Mesothelial cell of epicardium (in vitro differentiated cells): ENCODE measurements at regions not wholly inside any gene's neighbourhood (a gene's known extent, or its start where the extent isn't known, plus 50 kb on each side); places are given as distances from the start of the nearest gene placed in this dataset.

Source experiments
- DNase-seq, 2 experiments: peaks; one replicate each; pipeline ENCODE4 v3.0.0; 2021; ENCODE audit warnings: low spot score in 2 of 2; ENCODE audit not compliant: unreplicated experiment in 2 of 2
- H3K27ac Mint-ChIP-seq: 2 replicates; pipeline ENCODE4 v1.8.0; 2021; ENCODE audit warnings: mixed read lengths
- H3K27me3 Mint-ChIP-seq: 2 replicates; pipeline ENCODE4 v1.8.0; 2021; ENCODE audit warnings: low read depth, mixed read lengths
- H3K36me3 Mint-ChIP-seq: 2 replicates; pipeline ENCODE4 v1.8.0; 2021; ENCODE audit warnings: mixed read lengths
- H3K4me1 Mint-ChIP-seq: 2 replicates; pipeline ENCODE4 v1.8.0; 2021; ENCODE audit warnings: mixed read lengths
- H3K4me3 Mint-ChIP-seq: 2 replicates; pipeline ENCODE4 v1.8.0; 2021; ENCODE audit warnings: mild to moderate bottlenecking, moderate library complexity, mixed read lengths
- H3K9me3 Mint-ChIP-seq: 2 replicates; pipeline ENCODE4 v1.8.0; 2021; ENCODE audit warnings: mixed read lengths
- CTCF ChIP-seq: fragments of 200-600 bp; sonication (generic); IDR thresholded peaks from one replicate; pipeline ENCODE4 v1.5.0; 2021; ENCODE audit warnings: antibody characterized with exemption; ENCODE audit not compliant: unreplicated experiment

DNA sequence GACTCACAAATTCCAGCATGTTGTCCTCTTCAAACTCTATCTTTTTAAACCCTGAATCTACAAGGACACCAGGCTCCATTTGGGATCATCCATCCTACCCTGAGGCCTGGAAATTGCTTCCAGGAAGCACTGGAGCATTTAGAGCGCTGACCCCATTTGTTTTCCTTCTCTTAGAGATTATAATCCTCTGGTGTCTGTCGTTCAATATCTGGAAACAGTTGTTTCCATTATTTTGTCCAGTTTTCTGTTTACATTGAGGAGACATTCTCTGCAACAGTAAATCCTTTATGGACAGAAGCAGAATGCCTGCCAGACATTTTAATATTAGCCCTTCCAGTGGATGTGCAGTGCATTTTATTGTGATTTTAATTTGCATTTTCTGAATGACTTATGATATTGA, 119.4 kb upstream of the MEOX2 start:
- peaks cover 7% of the 10 kb centered on the region for H3K9me3 Mint-ChIP-seq
- no peak for DNase-seq
- H3K4me1 Mint-ChIP-seq, result no peaks in the 10 kb centered on the region
- H3K36me3 Mint-ChIP-seq, result no peaks in the 10 kb centered on the region
- no peak for TF ChIP-seq CTCF
- no peaks in the 10 kb centered on the region for H3K27me3 Mint-ChIP-seq
- H3K4me3 Mint-ChIP-seq, result no peak overlapping the region
- no peak overlapping the region for H3K27ac Mint-ChIP-seq

DNA sequence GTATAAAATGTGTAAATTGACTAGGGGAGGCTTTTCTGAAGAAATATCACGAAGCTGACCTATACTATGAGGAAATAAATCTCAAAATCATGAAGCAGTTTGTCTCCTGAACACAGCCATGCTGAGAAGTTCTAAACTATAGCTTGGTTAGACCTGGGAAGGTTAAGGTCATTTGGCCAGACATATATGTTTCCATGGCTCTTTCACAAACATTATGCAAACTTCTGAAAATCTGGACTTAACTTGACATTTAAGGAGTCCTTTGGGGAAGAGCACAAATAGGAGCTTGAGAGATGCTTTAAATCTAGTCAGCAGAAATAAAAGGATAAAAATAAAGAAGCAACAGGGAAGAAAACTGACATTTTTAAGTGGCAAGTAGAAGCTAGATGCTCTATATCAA, 115.9 kb upstream of the MEOX2 start:
- Mint-ChIP-seq H3K27me3 (no peaks in the 10 kb centered on the region), H3K4me1 (no peaks in the 10 kb centered on the region), H3K36me3 (no peaks in the 10 kb centered on the region), H3K9me3 (no peaks in the 10 kb centered on the region), H3K27ac (no peak overlapping the region), H3K4me3 (no peak overlapping the region)
- no peak for DNase-seq
- TF ChIP-seq CTCF, result no peak

- Mint-ChIP-seq H3K27me3 (no peaks in the 10 kb centered on the region), H3K27ac (no peak overlapping the region), H3K4me3 (no peak overlapping the region), H3K36me3 (no peaks in the 10 kb centered on the region), H3K9me3 (no peaks in the 10 kb centered on the region), H3K4me1 (no peaks in the 10 kb centered on the region)
- TF ChIP-seq CTCF, result no peak
- no peak for DNase-seq
Measured at GRCh38 chr7:15801551-15801950, 115.1 kb upstream of the MEOX2 start.

GRCh38 chr7:15801041-15801440, 114.6 kb upstream of the MEOX2 start:
- Mint-ChIP-seq H3K9me3 (no peaks in the 10 kb centered on the region), H3K36me3 (no peaks in the 10 kb centered on the region), H3K4me3 (no peak overlapping the region), H3K27ac (no peak overlapping the region), H3K4me1 (no peaks in the 10 kb centered on the region), H3K27me3 (no peaks in the 10 kb centered on the region)
- no peak for TF ChIP-seq CTCF
- no peak for DNase-seq

GRCh38 chr7:15798081-15798480, 111.6 kb upstream of the MEOX2 start:
- no peak overlapping the region for H3K27ac Mint-ChIP-seq
- no peaks in the 10 kb centered on the region for H3K4me1 Mint-ChIP-seq
- TF ChIP-seq CTCF, result no peak
- no peaks in the 10 kb centered on the region for H3K9me3 Mint-ChIP-seq
- no peak overlapping the region for H3K4me3 Mint-ChIP-seq
- no peak for DNase-seq
- H3K36me3 Mint-ChIP-seq, result no peaks in the 10 kb centered on the region
- H3K27me3 Mint-ChIP-seq, result no peaks in the 10 kb centered on the region

GRCh38 chr7:15795393-15795792, 108.9 kb upstream of the MEOX2 start:
- Mint-ChIP-seq H3K36me3 (no peaks in the 10 kb centered on the region), H3K4me3 (no peak overlapping the region), H3K9me3 (peaks cover 2% of the 10 kb centered on the region), H3K4me1 (no peaks in the 10 kb centered on the region), H3K27me3 (no peaks in the 10 kb centered on the region), H3K27ac (no peak overlapping the region)
- no peak for TF ChIP-seq CTCF
- DNase-seq, result no peak
